Calu3 (cell line): ENCODE measurements at regions not wholly inside any gene's neighbourhood (a gene's known extent, or its start where the extent isn't known, plus 50 kb on each side); places are given as distances from the start of the nearest gene placed in this dataset.
"Not testable (repeated sequence)": the region's sequence is repeated elsewhere in the genome, so short reads cannot be mapped to it uniquely, and the experiment has no call there.

Experiments
- BruUV-seq: library from RNA; stranded (reverse); fragments of 400-500 nt; replicated peaks from 2 replicates; lab custom pipeline; 2021; lab: Mats Ljungman, UMichigan
- CTCF ChIA-PET: fragments of 300-600 bp; sonication (Branson Sonifier 250); formaldehyde crosslinking; loops from one replicate; lab custom pipeline; 2022; ENCODE audit warnings: antibody characterized with exemption; lab: Charles Lee
- DNase-seq: peaks from one replicate; pipeline ENCODE4 v3.0.0; 2022
- H3K27ac Mint-ChIP-seq: one replicate; pipeline ENCODE4 v1.8.0; 2022; ENCODE audit warnings: mixed read lengths; ENCODE audit not compliant: unreplicated experiment
- H3K27me3 Mint-ChIP-seq: one replicate; pipeline ENCODE4 v1.8.0; 2022; ENCODE audit warnings: mixed read lengths; ENCODE audit not compliant: unreplicated experiment
- H3K36me3 Mint-ChIP-seq: one replicate; pipeline ENCODE4 v1.8.0; 2022; ENCODE audit warnings: mild to moderate bottlenecking, moderate library complexity, mixed read lengths; ENCODE audit not compliant: insufficient read depth, unreplicated experiment
- H3K4me1 Mint-ChIP-seq: one replicate; pipeline ENCODE4 v1.8.0; 2022; ENCODE audit warnings: mild to moderate bottlenecking, low read depth, mixed read lengths; ENCODE audit not compliant: unreplicated experiment
- H3K4me3 Mint-ChIP-seq: one replicate; pipeline ENCODE4 v1.8.0; 2022; ENCODE audit warnings: mild to moderate bottlenecking, low read depth, moderate library complexity, mixed read lengths; ENCODE audit not compliant: unreplicated experiment
- H3K9me3 Mint-ChIP-seq: one replicate; pipeline ENCODE4 v1.8.0; 2022; ENCODE audit warnings: low read depth, mixed read lengths; ENCODE audit not compliant: unreplicated experiment
- intact Hi-C: fragments of 100-400 bp; cut with micrococcal nuclease; formaldehyde crosslinking; loops from one replicate; pipeline ENCODE4 v1.10.0; 2022; ENCODE audit not compliant: unreplicated experiment
- TF ChIP-seq, protein P1 (sequence below): fragments of 200-600 bp; IDR thresholded peaks from one replicate; pipeline ENCODE4 v1.8.0; 2022; ENCODE audit warnings: antibody characterized with exemption; ENCODE audit not compliant: unreplicated experiment

DNA sequence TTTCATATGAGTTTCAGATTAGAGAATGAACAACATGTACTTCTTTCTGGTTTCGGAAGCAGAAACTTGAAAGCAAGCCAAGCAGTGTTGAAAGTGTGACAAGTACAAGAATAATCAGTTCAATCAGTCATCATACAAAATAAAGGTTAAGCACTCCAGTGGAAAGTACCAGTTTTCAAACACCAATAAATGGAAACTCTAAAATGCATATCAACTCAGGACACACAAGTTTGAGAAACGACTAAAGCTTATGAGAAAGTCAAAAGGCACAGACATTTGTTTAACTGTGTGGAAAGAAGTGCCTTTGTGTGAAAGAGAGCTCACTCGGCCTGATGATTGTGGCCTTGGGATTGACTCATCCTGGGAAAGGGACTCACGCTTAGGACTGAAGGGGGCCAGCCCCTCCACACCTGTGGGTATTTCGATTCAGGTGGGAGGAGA is 60.6 kb upstream of the AKR1C1 start:
- Mint-ChIP-seq H3K36me3 (no peaks in the 10 kb centered on the region), H3K9me3 (no peaks in the 10 kb centered on the region), H3K27me3 (no peaks in the 10 kb centered on the region), H3K27ac (no peak overlapping the region), H3K4me1 (peaks cover 8% of the 10 kb centered on the region), H3K4me3 (no peak overlapping the region)
- TF ChIP-seq, protein P1, sequence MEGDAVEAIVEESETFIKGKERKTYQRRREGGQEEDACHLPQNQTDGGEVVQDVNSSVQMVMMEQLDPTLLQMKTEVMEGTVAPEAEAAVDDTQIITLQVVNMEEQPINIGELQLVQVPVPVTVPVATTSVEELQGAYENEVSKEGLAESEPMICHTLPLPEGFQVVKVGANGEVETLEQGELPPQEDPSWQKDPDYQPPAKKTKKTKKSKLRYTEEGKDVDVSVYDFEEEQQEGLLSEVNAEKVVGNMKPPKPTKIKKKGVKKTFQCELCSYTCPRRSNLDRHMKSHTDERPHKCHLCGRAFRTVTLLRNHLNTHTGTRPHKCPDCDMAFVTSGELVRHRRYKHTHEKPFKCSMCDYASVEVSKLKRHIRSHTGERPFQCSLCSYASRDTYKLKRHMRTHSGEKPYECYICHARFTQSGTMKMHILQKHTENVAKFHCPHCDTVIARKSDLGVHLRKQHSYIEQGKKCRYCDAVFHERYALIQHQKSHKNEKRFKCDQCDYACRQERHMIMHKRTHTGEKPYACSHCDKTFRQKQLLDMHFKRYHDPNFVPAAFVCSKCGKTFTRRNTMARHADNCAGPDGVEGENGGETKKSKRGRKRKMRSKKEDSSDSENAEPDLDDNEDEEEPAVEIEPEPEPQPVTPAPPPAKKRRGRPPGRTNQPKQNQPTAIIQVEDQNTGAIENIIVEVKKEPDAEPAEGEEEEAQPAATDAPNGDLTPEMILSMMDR = no peak
- DNase-seq = no peak
- CTCF ChIA-PET = interaction anchor here (1.0 kb wide), 1 partner anchor 20 kb away, joined by 3 read pairs; no protein-coding TSS in a partner anchor
- intact Hi-C loops = no loop called here
- no TSS peak for BruUV-seq

DNA sequence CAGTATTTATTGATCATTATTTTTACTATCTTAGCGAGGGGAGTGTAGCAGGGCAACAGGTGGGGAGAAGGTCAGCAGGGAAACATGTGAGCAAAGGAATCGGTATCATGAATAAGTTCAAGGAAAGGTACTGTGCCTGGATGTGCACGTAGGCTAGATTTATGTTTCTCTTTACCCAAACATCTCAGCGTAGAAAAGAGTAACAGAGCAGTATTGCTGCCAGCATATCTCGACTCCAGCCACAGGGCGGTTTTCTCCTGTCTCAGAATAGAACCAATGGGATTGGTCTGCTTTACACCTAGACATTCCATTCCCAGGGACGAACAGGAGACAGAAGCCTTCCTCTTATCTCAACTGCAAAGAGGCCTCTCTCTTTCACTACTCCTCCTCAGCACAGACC is 60.1 kb upstream of the AKR1C1 start:
- DNase-seq, H3K4me3 Mint-ChIP-seq, H3K4me1 Mint-ChIP-seq, H3K36me3 Mint-ChIP-seq, H3K27me3 Mint-ChIP-seq, CTCF ChIA-PET, H3K9me3 Mint-ChIP-seq, BruUV-seq, intact Hi-C loops, H3K27ac Mint-ChIP-seq: not testable (repeated sequence)

DNA sequence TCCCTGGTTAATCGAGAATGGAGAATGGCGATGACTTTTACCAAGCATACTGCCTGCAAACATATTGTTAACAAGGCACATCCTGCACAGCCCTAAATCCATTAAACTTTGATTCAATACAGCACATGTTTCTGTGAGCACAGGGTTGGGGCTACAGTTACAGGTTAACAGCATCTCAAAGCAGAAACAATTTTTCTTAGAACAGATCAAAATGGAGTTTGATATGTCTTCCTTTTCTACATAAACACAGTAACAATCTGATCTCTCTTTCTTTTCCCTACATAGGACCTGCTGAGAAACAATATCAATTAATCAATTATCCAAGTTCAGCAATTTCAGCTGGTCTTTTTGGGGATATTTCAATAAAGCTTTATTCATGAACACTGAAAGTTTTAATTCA is 59.5 kb upstream of the AKR1C1 start:
- H3K36me3 Mint-ChIP-seq, DNase-seq, CTCF ChIA-PET, H3K27me3 Mint-ChIP-seq, H3K27ac Mint-ChIP-seq, H3K9me3 Mint-ChIP-seq, H3K4me3 Mint-ChIP-seq, BruUV-seq, H3K4me1 Mint-ChIP-seq, intact Hi-C loops: not testable (repeated sequence)

DNA sequence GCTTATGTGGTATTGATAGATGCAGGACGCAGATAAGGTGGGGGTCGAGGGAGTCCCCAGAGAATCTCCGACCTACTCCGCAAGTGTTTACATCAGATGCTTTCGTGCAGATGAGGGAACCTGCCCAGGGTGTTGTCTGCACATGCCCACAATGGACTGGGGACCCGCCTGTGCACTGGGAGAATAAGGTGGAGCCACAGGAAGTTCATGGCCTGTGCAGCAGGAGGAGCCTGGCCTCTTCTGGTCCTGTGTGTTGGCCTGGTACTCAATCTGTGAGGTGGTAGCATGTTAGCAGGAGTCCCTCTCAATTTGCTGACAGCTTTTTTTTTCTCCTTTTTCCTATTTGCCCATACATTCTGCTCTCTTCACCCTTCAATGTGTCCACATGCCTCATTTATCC is 54.1 kb upstream of the AKR1C1 start:
- intact Hi-C loops = no loop called here
- no peaks in the 10 kb centered on the region for H3K9me3 Mint-ChIP-seq
- TF ChIP-seq, protein P1 = no peak
- DNase-seq = no peak
- H3K27me3 Mint-ChIP-seq = no peaks in the 10 kb centered on the region
- no peak overlapping the region for H3K4me3 Mint-ChIP-seq
- no TSS peak for BruUV-seq
- CTCF ChIA-PET = no interaction called here
- no peak overlapping the region for H3K27ac Mint-ChIP-seq
- H3K4me1 Mint-ChIP-seq = peaks cover 8% of the 10 kb centered on the region
- no peaks in the 10 kb centered on the region for H3K36me3 Mint-ChIP-seq
